Sigmoid colon (tissue), 4 donors: ENCODE measurements at regions not wholly inside any gene's neighbourhood (a gene's known extent, or its start where the extent isn't known, plus 50 kb on each side); places are given as distances from the start of the nearest gene placed in this dataset.

Experiments used
- CTCF ChIP-seq, 4 experiments: fragments of 450-650 bp in 3 of 4; fragments of 200-600 bp in 1 of 4; IDR thresholded peaks; one replicate each; pipeline ENCODE4 v1.5.1; 2016 to 2019; ENCODE audit warnings: antibody characterized with exemption in 4 of 4, mild to moderate bottlenecking in 3 of 4, moderate library complexity in 2 of 4
- EP300 ChIP-seq, 4 donors: sonication (generic); formaldehyde crosslinking; IDR thresholded peaks; one replicate each; pipeline ENCODE4 v1.6.1; 2017; ENCODE audit warnings: antibody characterized with exemption in 4 of 4
- POLR2AphosphoS5 ChIP-seq, 4 donors: sonication (generic); formaldehyde crosslinking; IDR thresholded peaks; one replicate each; pipeline ENCODE4 v1.6.1; 2017; ENCODE audit warnings: antibody characterized with exemption in 4 of 4

- TF ChIP-seq CTCF (IDR thresholded peaks at IDR 0.05): no peak
- no peak for TF ChIP-seq EP300 (IDR thresholded peaks at IDR 0.05)
- no peak for TF ChIP-seq POLR2AphosphoS5 (IDR thresholded peaks at IDR 0.05)
These were observed 67.3 kb upstream of the ITM2B start for GRCh38 chr13:48165727-48166126.
